ENCODE measurements at regions not wholly inside any gene's neighbourhood (a gene's known extent, or its start where the extent isn't known, plus 50 kb on each side); places are given as distances from the start of the nearest gene placed in this dataset.

DNA sequence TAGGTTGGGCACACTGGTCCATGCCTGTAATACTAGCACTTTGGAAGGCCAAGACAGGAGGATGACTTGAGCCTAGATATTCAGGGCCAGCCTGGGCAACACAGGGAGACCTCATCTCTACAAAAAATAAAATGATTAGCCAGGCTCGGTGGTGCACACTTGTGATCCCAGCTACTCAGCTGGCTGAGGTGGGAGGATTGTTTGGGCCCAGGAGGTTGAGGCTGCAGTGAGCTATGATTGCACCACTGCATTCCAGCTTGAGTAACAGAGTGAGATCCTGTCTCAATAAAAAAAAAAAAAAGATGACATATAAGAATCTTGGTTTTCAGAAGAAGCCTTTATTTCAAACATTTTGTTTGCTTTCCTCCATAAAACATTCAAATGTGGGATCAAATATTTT, 178.0 kb downstream of the LIG4 start:
- TF ChIP-seq CTCF (conservative IDR thresholded peaks at IDR 0.05; ENCODE audit: low read depth, low read length): no peak
- DNase-seq (ENCODE audit: low read depth): no peak
- H3K4me3 ChIP-seq (ENCODE audit: low read depth, low read length): no peak overlapping the region

- DNase-seq (ENCODE audit: low read depth): no peak
- no peak overlapping the region for H3K4me3 ChIP-seq (ENCODE audit: low read depth, low read length)
- TF ChIP-seq CTCF (conservative IDR thresholded peaks at IDR 0.05; ENCODE audit: low read depth, low read length): no peak
These were observed 178.9 kb downstream of the LIG4 start for GRCh38 chr13:108036411-108036932.

DNA sequence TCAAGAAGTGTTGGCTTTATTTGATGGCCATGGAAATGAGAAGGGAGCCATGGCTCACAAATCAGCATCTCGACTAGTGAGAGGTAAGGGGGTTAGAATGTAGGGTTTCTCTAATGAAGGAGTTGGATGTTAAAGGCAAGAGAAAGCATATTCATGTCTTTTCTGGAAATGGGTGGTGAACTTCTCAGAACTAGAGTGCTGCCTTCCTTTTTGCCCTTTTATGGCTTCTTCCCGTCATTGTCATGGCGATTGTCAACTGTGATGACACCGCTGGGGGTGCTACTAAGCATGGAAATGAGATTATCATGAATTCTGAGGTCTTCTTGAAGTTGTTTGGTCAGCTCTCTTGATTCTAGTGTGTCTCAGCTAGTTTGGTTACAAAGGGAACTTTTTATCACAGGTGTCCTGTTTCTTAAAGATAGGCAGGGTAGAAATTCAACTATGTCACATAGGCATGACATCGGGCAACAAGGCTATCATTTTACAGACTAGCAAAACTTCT, 180.4 kb downstream of the LIG4 start:
- no peak overlapping the region for H3K4me3 ChIP-seq (ENCODE audit: low read depth, low read length)
- no peak for DNase-seq (ENCODE audit: low read depth)
- no peak for TF ChIP-seq CTCF (conservative IDR thresholded peaks at IDR 0.05; ENCODE audit: low read depth, low read length)

DNA sequence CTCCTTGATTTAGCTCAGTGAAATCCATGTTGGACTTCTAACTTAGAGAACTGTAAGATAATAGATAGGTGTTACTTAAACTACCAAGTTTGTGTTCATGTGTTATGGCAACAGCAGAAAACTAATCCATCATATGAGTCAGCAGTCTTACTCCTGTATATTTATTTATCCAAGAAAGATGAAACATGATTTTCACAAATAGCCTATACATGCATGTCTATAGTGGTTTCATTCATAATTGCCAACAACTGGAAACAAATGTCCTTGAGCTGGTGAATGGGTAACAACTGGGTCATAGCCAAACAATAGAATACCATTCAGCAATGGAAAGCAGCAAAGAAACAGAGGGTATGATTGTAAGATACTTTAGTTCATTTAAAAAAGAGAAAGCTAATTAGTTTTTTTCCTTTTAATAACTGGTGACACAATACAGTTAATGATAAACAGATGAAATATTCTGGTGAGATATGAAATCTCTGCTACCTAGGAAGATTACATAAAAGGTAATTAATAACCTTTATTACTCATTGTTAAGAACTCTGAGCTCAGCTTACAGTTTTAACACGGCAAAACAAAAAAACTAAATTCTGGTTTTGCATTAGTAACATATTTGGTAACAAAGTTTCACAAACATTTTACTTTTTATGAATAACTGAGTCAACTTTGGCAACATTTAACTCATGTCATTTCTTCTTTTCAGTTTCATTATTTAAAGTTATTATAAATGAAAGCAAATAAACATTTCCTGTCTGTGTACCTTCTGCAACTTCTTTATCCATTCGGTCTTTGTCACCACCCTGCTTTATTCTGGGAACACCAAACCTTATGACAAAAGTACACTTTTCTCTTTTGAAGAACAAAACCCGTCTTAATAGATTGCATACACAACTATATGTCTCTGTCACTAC, 181.3 kb downstream of the LIG4 start:
- no peak for DNase-seq (ENCODE audit: low read depth)
- H3K4me3 ChIP-seq (ENCODE audit: low read depth, low read length): no peak overlapping the region
- TF ChIP-seq CTCF (conservative IDR thresholded peaks at IDR 0.05; ENCODE audit: low read depth, low read length): no peak

DNA sequence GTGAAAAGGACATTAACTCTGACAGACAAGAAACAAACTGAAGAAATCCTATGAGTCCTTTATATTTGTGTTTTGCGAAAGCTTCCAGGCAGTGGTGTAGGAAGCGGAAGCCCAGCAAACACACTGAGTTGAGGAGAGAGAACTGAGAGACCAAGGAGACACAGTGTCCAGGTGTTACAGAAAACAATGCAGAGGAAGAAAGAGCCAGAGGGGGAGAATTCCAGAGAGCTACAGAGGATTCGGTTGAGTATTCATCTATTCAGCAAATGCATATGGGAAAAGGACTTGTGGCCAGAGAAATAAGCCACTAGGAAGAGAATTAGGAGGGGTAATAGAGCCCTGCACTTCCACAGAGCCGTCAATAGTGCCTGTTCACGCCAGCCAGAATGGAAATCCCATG, 183.5 kb downstream of the LIG4 start:
- no peak overlapping the region for H3K4me3 ChIP-seq (ENCODE audit: low read depth, low read length)
- DNase-seq (ENCODE audit: low read depth): no peak
- no peak for TF ChIP-seq CTCF (conservative IDR thresholded peaks at IDR 0.05; ENCODE audit: low read depth, low read length)

DNA sequence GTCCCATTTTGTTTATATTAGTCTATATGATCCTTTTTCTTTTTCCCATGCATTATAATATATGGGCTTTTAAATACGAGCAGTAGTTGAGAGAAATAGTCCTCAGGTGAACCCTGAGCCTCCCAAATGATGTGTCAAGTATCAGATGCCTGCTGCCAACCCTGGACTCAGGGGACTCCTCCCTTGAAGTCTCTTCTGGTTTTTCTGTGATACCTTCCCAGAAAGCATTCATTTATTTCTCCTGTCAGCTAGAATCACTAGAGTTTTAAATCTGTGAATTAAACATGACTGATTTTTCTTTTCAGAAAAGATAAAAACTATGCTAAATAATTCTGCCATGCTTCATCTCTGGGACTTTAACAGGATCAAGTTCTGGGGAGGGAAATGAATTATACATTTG, 184.6 kb downstream of the LIG4 start:
- no peak for TF ChIP-seq CTCF (conservative IDR thresholded peaks at IDR 0.05; ENCODE audit: low read depth, low read length)
- DNase-seq (ENCODE audit: low read depth): no peak
- no peak overlapping the region for H3K4me3 ChIP-seq (ENCODE audit: low read depth, low read length)
